ENCODE measurements at regions not wholly inside any gene's neighbourhood (a gene's known extent, or its start where the extent isn't known, plus 50 kb on each side); places are given as distances from the start of the nearest gene placed in this dataset.

DNA sequence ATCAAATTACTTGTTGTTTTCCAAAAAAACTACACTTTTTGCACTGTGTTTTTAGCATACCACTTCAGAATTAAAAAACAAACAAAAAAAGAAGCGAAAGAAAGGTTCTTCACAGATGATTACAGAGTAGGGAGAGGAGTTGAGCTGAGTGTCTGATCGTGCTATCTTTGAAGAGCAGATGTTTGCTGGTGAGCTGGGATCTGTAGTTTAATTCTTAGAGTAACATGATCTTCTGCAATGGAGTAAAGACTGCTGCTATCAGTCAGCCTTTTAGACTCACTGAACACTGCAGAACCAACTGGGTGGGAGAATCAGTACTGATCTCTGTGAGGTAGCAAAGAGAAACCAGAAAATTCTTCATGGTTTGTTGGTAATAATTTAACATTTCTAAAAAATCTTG lies 1197.8 kb upstream of the SORCS1 start:
- TF ChIP-seq CTCF (conservative IDR thresholded peaks at IDR 0.05; ENCODE audit: low read length) (no peak), EZH2phosphoT487 (IDR thresholded peaks at IDR 0.05; ENCODE audit: borderline replicate concordance, low read depth, low read length) (no peak)

All from OCI-LY7 (cell line).